ENCODE measurements at regions not wholly inside any gene's neighbourhood (a gene's known extent, or its start where the extent isn't known, plus 50 kb on each side); places are given as distances from the start of the nearest gene placed in this dataset.

DNA sequence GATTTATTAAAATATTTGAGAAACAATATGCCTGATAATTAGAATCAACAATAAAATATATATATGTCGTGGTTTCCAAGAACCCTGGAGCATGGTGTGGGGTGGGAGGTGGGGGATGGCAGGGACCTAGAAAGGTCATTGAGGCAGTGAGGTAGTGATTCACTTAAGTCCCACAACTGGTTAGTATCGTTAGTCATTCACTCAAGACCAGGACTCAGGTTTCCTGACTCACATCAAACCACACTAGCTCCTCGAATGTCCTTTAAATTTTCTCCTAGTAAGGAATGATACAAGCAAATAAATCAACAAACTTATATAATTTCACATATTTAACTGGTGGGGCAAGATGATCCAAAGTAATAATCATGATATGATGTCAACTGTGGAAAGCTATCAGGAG is 158.8 kb upstream of the AADAT start:
- ATAC-seq (ENCODE audit: low read depth) = no peak
- no peaks in the 10 kb centered on the region for H3K4me1 Mint-ChIP-seq
- no peak overlapping the region for H3K27ac Mint-ChIP-seq
- Histone ChIP-seq H3K27me3 (replicated peaks in 1 of 4; ENCODE audit: control extremely low read depth in 1 of 4, control insufficient read depth in 3 of 4, insufficient read depth in 4 of 4, low read length in 3 of 4) (no peaks in the 10 kb centered on the region), H3K79me2 (ENCODE audit: control insufficient read depth, insufficient read depth, low read length) (no peaks in the 10 kb centered on the region), H4K20me1 (ENCODE audit: control insufficient read depth, insufficient read depth, low read length, poor library complexity, severe bottlenecking) (no peaks in the 10 kb centered on the region), H3K9me3 (ENCODE audit: control extremely low read depth in 1 of 3, control insufficient read depth in 2 of 3, insufficient read depth in 1 of 3, low read length in 2 of 3) (no peaks in the 10 kb centered on the region), H3K4me2 (replicated peaks; ENCODE audit: low read depth, low read length, poor library complexity, severe bottlenecking) (no peak overlapping the region), H3K4me3 (ENCODE audit: control extremely low read depth in 1 of 5, extremely low read depth in 1 of 5, insufficient read depth in 1 of 5, low read depth in 2 of 5, low read length in 4 of 5) (no peak overlapping the region), H3K9ac (ENCODE audit: low read length) (no peak overlapping the region), H2AFZ (ENCODE audit: insufficient read depth, low read depth, low read length, poor library complexity, severe bottlenecking) (no peak overlapping the region), H3K36me3 (replicated peaks in 1 of 2; ENCODE audit: control extremely low read depth in 1 of 2, control insufficient read depth in 1 of 2, extremely low read depth in 1 of 2, insufficient read depth in 2 of 2, low read length in 1 of 2) (no peaks in the 10 kb centered on the region), H3K4me1 (ENCODE audit: control insufficient read depth in 2 of 2, insufficient read depth in 2 of 2, low read length in 2 of 2) (no peaks in the 10 kb centered on the region), H3K27ac (ENCODE audit: low read length in 2 of 2) (no peak overlapping the region)
- CTCF ChIA-PET = interaction anchor here (0.7 kb wide), 1 partner anchor 12 kb away, joined by 3 read pairs; no protein-coding TSS in a partner anchor
- intact Hi-C loops (cut with micrococcal nuclease) = no loop called here
- H3K4me3 Mint-ChIP-seq = no peak overlapping the region
- POLR2A ChIA-PET = no interaction called here
- TF ChIP-seq, protein P1, sequence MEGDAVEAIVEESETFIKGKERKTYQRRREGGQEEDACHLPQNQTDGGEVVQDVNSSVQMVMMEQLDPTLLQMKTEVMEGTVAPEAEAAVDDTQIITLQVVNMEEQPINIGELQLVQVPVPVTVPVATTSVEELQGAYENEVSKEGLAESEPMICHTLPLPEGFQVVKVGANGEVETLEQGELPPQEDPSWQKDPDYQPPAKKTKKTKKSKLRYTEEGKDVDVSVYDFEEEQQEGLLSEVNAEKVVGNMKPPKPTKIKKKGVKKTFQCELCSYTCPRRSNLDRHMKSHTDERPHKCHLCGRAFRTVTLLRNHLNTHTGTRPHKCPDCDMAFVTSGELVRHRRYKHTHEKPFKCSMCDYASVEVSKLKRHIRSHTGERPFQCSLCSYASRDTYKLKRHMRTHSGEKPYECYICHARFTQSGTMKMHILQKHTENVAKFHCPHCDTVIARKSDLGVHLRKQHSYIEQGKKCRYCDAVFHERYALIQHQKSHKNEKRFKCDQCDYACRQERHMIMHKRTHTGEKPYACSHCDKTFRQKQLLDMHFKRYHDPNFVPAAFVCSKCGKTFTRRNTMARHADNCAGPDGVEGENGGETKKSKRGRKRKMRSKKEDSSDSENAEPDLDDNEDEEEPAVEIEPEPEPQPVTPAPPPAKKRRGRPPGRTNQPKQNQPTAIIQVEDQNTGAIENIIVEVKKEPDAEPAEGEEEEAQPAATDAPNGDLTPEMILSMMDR (IDR thresholded peaks at IDR 0.05) = no peak
- TF ChIP-seq EZH2 (IDR thresholded peaks at IDR 0.05; ENCODE audit: borderline replicate concordance, insufficient read depth, low read depth, low read length, poor library complexity, severe bottlenecking) = no peak
- no peaks in the 10 kb centered on the region for H3K27me3 Mint-ChIP-seq
- no peaks in the 10 kb centered on the region for H3K9me3 Mint-ChIP-seq (ENCODE audit: insufficient read depth)
- DNase-seq = no peak
- WGBS (ENCODE audit: insufficient coverage) = no CpG with 5 or more reads among the region's 3 CpGs

DNA sequence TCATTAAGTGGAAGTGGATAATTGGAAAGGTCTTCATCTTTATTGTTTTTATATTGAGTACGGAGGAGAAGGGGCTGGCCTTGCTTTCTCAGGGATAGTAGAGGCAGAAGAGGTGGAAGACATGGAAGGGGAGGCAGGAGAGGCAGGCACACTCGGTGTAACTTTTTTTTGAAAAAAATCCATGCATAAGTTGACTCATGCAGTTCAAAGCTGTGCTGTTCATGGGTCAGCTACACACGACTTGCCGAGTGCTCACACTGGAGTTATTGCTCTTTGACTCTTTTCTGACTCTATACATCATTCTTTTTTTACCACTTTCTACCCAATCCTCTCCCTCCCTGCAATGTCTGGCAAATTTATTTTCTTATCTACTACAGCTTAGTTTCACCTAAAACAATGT is 158.3 kb upstream of the AADAT start:
- H3K9me3 ChIP-seq (ENCODE audit: control extremely low read depth in 1 of 3, control insufficient read depth in 2 of 3, insufficient read depth in 1 of 3, low read length in 2 of 3) = no peaks in the 10 kb centered on the region
- no peak overlapping the region for H2AFZ ChIP-seq (ENCODE audit: insufficient read depth, low read depth, low read length, poor library complexity, severe bottlenecking)
- H4K20me1 ChIP-seq (ENCODE audit: control insufficient read depth, insufficient read depth, low read length, poor library complexity, severe bottlenecking) = no peaks in the 10 kb centered on the region
- H3K4me3 ChIP-seq (ENCODE audit: control extremely low read depth in 1 of 5, extremely low read depth in 1 of 5, insufficient read depth in 1 of 5, low read depth in 2 of 5, low read length in 4 of 5) = no peak overlapping the region
- no peaks in the 10 kb centered on the region for H3K27me3 ChIP-seq (replicated peaks in 1 of 4; ENCODE audit: control extremely low read depth in 1 of 4, control insufficient read depth in 3 of 4, insufficient read depth in 4 of 4, low read length in 3 of 4)
- TF ChIP-seq EZH2 (IDR thresholded peaks at IDR 0.05; ENCODE audit: borderline replicate concordance, insufficient read depth, low read depth, low read length, poor library complexity, severe bottlenecking) = no peak
- TF ChIP-seq, protein P1 (IDR thresholded peaks at IDR 0.05) = no peak
- H3K4me2 ChIP-seq (replicated peaks; ENCODE audit: low read depth, low read length, poor library complexity, severe bottlenecking) = no peak overlapping the region
- H3K9ac ChIP-seq (ENCODE audit: low read length) = no peak overlapping the region
- no peaks in the 10 kb centered on the region for H3K9me3 Mint-ChIP-seq (ENCODE audit: insufficient read depth)
- no peak overlapping the region for H3K4me3 Mint-ChIP-seq
- intact Hi-C loops (cut with micrococcal nuclease) = no loop called here
- no peaks in the 10 kb centered on the region for H3K4me1 Mint-ChIP-seq
- ATAC-seq (ENCODE audit: low read depth) = no peak
- no peaks in the 10 kb centered on the region for H3K27me3 Mint-ChIP-seq
- ChIA-PET CTCF (interaction anchor here (0.7 kb wide), 1 partner anchor 12 kb away, joined by 3 read pairs; no protein-coding TSS in a partner anchor), POLR2A (no interaction called here)
- WGBS (ENCODE audit: insufficient coverage) = 89% methylated on average over 4 of the region's 4 CpGs
- no peak for DNase-seq
- no peaks in the 10 kb centered on the region for H3K36me3 ChIP-seq (replicated peaks in 1 of 2; ENCODE audit: control extremely low read depth in 1 of 2, control insufficient read depth in 1 of 2, extremely low read depth in 1 of 2, insufficient read depth in 2 of 2, low read length in 1 of 2)
- no peak overlapping the region for H3K27ac Mint-ChIP-seq
- H3K4me1 ChIP-seq (ENCODE audit: control insufficient read depth in 2 of 2, insufficient read depth in 2 of 2, low read length in 2 of 2) = no peaks in the 10 kb centered on the region
- H3K79me2 ChIP-seq (ENCODE audit: control insufficient read depth, insufficient read depth, low read length) = no peaks in the 10 kb centered on the region
- H3K27ac ChIP-seq (ENCODE audit: low read length in 2 of 2) = no peak overlapping the region
